ENCODE measurements at regions not wholly inside any gene's neighbourhood (a gene's known extent, or its start where the extent isn't known, plus 50 kb on each side); places are given as distances from the start of the nearest gene placed in this dataset.

- DNase-seq (ENCODE audit: low read depth, low spot score) = no peak
Measured at GRCh38 chr13:31853643-31854326, 114.5 kb downstream of the RXFP2 start.

GRCh38 chr13:31859571-31859970 is 120.2 kb downstream of the RXFP2 start:
- DNase-seq (ENCODE audit: low read depth, low spot score) = no peak

GRCh38 chr13:31860002-31860401 is 120.7 kb downstream of the RXFP2 start:
- DNase-seq (ENCODE audit: low read depth, low spot score) = no peak

DNA sequence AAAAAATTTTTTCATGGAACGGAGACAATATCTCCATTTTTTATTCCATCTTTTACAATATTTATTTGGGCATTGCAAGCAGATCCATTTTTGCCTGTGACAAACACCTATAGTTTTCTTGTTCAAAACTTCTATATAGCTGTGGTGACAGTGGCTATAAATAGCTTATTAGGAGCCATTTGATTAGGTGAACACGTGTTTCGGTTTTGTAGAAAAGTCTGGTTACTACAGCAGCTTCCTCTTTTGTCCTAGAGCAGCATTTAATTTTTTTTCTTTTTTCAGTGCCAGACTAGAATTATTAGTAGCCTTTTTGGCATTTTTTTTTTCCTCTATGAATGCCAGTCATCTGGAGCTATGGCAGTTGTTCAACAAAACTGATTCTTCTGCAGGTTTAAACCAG is 123.5 kb downstream of the RXFP2 start:
- no peak for DNase-seq (ENCODE audit: low read depth, low spot score)

DNA sequence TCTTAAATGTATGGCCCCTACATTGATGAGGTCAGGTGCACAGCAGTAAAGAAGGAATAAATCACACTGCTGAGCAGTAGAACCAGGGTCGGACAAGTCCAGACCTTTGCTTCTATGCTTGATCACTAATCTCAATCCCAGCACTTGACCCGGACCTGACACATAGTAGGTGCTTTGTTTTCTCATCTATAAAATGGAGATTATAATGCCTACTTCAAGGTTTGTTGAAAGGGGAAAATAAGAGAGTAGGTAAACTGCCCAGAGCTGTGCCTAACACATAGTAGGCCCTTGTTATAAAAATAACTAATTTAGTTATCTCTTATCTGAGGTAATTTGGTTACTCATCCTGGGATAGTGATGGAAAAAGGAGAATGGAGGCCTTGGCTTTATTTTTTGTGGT is 125.0 kb downstream of the RXFP2 start:
- DNase-seq (ENCODE audit: low read depth, low spot score) = no peak

DNA sequence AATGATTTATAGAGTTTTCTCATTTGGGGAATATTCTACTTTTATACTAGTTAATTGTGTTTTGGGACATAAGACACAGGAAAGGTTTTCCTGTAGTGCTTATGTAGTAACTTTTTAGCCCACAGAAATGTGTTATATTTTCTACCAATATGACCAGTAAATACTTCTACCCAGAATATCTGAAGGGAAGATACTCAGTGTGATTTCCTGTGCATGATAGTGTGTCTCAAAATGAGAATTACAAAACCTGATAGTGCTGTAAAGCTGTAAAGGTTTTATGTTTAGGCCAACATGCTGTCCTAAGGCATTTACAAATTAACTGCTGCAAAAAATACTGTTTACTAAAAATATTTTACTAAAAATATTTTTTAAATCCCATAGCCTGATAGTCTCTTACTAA is 126.8 kb downstream of the RXFP2 start:
- DNase-seq (ENCODE audit: low read depth, low spot score) = no peak

DNA sequence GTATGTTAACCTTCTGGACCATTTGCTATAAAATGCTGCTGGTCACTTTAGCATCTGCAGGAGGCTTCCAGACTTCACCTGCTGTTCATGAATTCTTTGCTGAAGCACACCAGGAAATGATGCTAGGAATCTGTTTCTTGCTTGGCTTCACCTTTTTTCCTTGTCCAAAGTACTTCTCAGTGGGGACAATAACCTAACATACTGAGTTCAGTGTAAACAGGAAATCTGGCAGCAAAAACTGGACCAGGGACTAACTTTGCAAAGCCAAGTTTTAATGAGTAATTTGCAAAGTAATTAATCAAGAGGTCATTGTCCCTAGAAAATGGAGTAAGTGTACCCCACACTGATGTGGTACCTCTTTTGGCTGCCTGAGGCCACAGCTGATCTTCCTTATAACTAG is 128.4 kb downstream of the RXFP2 start:
- DNase-seq (ENCODE audit: low read depth, low spot score) = no peak

DNA sequence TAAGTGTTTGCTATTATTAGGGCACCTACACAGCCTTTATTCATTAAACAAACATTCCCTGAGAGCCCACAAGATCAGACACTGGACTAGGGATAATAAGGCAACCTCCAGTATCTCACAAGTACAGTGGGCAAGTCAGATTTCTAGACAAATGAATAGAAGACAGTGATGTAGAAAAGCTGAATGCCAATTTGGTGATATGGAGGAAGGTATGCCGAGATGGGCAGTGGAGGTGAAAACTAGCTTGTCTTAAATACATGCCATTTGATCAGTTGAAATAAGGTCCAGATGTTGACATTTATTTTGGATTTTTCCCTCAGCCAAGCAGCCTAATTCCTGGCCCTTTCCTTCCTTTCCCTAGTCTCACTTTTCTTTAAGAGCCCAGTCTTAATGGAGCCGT is 130.3 kb downstream of the RXFP2 start:
- DNase-seq (ENCODE audit: low read depth, low spot score) = no peak

DNA sequence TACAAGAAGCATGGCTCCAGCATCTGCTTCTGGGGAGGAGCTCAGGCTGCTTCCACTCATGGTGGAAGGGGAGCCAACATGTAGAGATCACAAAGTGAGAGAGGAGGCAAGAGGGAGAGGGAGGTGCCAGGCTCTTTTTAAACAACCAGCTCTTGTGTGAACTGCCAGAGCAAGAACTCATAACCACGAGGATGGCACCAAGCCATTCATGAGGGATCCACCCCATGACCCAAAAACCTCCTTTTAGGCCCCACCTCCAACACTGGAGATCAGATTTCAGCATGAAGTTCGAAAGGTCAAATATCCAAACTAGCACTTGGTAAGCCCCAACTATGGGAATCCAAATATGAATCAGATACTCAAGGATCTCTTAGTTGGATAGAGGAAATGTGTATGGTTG is 131.2 kb downstream of the RXFP2 start:
- no peak for DNase-seq (ENCODE audit: low read depth, low spot score)

DNA sequence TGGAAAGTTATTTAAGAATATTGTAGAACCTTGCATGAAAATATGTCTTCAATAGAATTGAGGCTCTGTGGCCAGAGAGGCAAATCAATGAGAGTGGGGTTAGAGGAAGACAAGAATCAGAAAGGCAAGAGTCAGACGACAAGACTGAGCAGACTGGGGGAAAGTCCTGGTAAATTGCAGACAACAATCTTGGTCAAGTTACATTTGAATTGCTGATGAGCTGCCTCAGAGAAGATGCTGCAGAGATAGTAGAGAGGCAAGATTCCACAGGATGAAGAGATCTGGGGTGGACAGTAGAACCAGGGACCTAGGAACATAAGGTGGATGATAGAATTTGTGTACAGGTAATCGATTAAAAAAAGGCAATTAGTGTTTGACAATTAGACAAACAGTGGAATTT is 133.8 kb downstream of the RXFP2 start:
- no peak for DNase-seq (ENCODE audit: low read depth, low spot score)

- no peak for DNase-seq (ENCODE audit: low read depth, low spot score)
Measured at GRCh38 chr13:31875134-31875533, 135.8 kb downstream of the RXFP2 start.

GRCh38 chr13:31878052-31878451 is 138.7 kb downstream of the RXFP2 start:
- DNase-seq (ENCODE audit: low read depth, low spot score) = no peak

- DNase-seq (ENCODE audit: low read depth, low spot score) = no peak
Measured at GRCh38 chr13:31878495-31878894, 139.2 kb downstream of the RXFP2 start.

DNA sequence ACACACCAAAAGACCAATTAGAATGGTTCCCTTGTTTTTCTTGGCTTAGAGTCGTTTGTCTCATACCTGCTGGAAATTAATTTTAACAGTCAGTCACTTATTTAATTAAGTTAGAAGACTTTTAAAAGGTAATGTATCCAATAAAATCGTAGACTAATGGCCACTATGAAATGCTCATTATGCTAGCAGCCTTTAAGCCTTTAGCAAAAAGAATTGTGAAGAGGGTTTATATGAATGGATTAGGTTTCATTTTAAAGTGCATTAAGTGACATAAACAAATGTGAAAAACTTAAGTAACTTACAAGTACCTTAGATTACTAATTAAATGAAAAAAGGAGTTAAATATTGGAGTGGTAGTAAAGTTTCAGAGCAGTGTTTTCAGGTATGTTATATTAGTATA is 139.6 kb downstream of the RXFP2 start:
- no peak for DNase-seq (ENCODE audit: low read depth, low spot score)

DNA sequence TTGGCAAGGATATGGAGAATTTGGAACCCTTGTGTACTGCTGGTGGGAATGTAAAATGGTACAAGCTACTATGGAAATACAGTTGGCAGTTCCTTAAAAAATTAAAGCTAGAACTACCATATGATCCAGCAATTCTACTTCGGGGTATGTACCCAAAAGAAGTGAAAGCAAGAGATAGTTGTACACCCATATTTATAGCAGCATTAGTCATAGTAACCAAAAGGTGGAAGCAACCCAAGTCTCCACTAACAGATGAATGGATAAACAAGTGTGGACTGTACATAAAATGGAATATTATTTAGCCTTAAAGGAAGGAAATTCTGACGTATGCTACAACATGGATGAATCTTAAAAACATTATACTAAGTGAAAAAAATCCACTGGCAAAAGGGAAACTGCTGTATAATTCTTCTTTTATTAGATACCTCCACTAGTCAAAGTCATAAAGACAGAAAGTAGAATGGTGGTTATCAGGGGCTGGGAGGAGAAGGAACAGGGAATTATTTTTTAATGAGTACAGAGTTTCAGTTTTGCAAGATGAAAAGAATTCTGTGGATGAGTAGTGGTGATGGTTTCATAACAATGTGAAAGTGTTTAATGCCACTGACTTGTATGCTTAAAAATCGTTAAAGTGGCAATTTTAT is 141.6 kb downstream of the RXFP2 start:
- DNase-seq (ENCODE audit: low read depth, low spot score) = no peak

- no peak for DNase-seq (ENCODE audit: low read depth, low spot score)
Measured at GRCh38 chr13:31881495-31881882, 142.2 kb downstream of the RXFP2 start.

GRCh38 chr13:31882794-31883193 is 143.5 kb downstream of the RXFP2 start:
- no peak for DNase-seq (ENCODE audit: low read depth, low spot score)

- DNase-seq (ENCODE audit: low read depth, low spot score) = no peak
Measured at GRCh38 chr13:31884556-31884955, 145.2 kb downstream of the RXFP2 start.

DNA sequence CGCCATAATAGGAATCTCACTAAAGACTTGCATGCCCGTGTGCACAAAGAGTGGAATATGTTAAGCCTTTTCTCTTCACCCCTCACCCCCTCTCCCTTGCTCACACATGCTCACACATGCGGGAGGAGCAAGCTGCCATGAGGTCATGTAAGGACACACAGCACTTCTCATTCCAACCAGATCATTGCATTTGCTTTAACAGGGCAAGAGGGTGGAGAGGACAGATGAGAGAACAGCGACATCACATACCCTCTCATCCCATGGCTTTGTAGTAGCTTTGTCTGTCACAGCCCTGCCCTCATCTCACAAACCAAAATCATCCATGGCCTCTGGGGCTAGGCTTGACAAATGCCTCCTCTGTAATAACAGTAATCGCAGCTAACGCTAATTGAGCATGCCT is 145.6 kb upstream of the FRY start:
- peak; percentile 35 for DNase-seq (ENCODE audit: low read depth, low spot score)

DNA sequence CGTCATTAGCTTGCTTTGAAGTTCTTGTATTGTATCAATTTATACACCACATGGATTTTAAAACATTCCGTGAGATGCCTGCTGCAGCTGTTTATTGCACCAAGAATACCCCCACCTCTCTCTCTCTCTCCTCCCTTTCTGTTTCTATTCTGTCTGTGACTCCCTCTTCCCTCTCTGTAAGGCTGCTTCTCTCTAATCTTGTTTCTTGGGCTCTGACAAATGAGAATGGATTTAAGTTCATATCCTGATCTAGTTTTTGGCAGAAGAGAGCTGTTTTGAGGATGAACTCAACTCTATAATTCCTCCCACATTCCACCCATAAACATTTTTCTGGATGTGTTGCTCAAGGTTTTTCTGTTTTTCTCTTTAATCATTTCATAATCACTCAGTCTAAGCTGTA is 144.3 kb upstream of the FRY start:
- no peak for DNase-seq (ENCODE audit: low read depth, low spot score)

DNA sequence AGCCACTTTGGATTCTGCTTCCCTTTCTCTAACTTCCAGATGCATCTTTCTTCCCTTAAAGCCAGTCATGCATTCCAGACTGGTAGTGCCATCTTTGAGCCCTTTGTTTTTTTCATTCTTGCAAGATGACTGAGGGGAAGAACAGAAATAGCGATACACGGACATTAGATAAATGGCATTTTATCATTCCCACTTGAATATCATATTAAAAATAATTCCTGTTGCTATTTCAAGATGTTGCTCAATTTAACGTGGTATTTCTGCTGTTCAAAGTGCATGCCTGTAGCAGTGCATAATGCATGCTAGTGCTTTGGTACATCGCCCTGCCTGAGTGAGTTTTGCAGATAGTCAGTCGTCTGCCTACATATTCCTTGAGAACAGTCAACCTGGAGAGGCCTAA is 140.6 kb upstream of the FRY start:
- DNase-seq (ENCODE audit: low read depth, low spot score) = no peak

GRCh38 chr13:31891472-31891871 is 140.1 kb upstream of the FRY start:
- no peak for DNase-seq (ENCODE audit: low read depth, low spot score)

DNA sequence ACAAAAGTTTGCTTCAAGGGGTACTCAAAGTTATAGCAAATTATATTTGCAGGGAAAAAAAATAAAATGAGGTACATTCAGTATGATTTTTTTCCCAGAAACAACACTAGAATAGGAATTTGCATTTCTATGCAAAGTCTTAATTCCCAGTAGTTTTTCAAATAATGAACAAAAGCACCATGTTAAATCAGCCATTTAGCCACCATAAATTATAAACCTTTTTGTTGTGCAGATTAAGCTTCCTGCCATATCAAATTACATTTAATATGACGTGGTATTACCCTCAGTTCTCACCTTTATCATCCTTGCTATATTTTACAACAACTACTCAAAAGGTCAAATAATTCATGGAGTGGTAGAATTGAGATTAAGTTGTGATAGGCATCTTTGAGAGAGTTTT is 136.6 kb upstream of the FRY start:
- DNase-seq (ENCODE audit: low read depth, low spot score) = no peak

DNA sequence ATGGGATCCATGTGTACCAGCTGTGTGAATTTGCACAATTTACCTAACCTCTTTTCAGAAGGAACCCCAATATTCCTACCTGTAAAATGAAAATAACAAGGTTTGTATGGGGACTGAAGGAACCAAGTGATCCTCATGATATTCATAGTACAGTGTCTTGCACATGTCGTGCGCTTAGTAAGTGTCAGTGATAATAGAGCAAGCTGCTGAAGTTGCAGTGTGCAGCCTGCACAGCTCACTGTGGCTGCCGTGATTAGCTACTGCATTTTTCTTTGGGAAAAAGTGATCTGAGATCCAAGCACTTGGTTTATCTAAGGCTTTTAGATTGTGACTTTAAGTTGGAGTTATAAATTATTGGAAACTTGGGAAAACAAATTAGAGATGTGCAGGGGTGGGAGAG is 135.9 kb upstream of the FRY start:
- DNase-seq (ENCODE audit: low read depth, low spot score) = no peak

All from ELF-1 (cell line).